Right lobe of liver (tissue), 6 donors: ENCODE measurements at regions not wholly inside any gene's neighbourhood (a gene's known extent, or its start where the extent isn't known, plus 50 kb on each side); places are given as distances from the start of the nearest gene placed in this dataset.

Source experiments
- ATAC-seq, 4 donors: fragments of 200-7000 bp; cut with Tn5 transposase; one replicate each; pipeline ENCODE4 v1.9.1; 2020; ENCODE audit warnings: mild to moderate bottlenecking in 4 of 4, moderate library complexity in 4 of 4
- DNase-seq, 3 donors: peaks; one replicate each; pipeline ENCODE4 v3.0.0-alpha.2; 2020
- H3K27ac ChIP-seq, 3 donors: fragments of 200-600 bp; one replicate each; pipeline ENCODE4 v1.8.0; 2022
- H3K27me3 ChIP-seq, 2 donors: fragments of 200-600 bp; one replicate each; pipeline ENCODE4 v1.8.0; 2022
- H3K36me3 ChIP-seq, 4 donors: fragments of 200-600 bp; sonication (generic) in 1 of 4; one replicate each; pipeline versions ENCODE4 v1.5.1 to v1.8.0; 2017 to 2022; ENCODE audit warnings: control low read depth in 1 of 4
- H3K4me1 ChIP-seq, 4 donors: fragments of 200-600 bp; sonication (generic) in 1 of 4; one replicate each; pipeline versions ENCODE4 v1.5.1 to v1.8.0; 2017 to 2022; ENCODE audit warnings: control low read depth in 1 of 4
- H3K4me3 ChIP-seq, 3 donors: fragments of 200-600 bp; one replicate each; pipeline ENCODE4 v1.8.0; 2022
- H3K9me3 ChIP-seq, 4 donors: fragments of 200-600 bp; sonication (generic) in 1 of 4; one replicate each; pipeline versions ENCODE4 v1.5.1 to v1.8.0; 2017 to 2022; ENCODE audit warnings: control low read depth in 1 of 4
- POLR2A ChIP-seq: fragments of 450-650 bp; IDR thresholded peaks from one replicate; pipeline ENCODE4 v1.6.1; 2017; ENCODE audit warnings: antibody characterized with exemption, mild to moderate bottlenecking
- WGBS: methylation state at CpG from one replicate; pipeline ENCODE4 v1.1.6; 2018; ENCODE audit warnings: low coverage, low lambda C conversion rate; ENCODE audit not compliant: insufficient coverage; ENCODE audit errors: missing lambda C conversion rate; 5-methylcytosine and 5-hydroxymethylcytosine counted together
- intact Hi-C, 2 donors: fragments of 100-400 bp; cut with DNase I; formaldehyde crosslinking; loops; one replicate each; pipeline versions ENCODE4 v1.11.2 to v1.14.1; 2022
- TF ChIP-seq, protein P1 (sequence below), 4 donors: fragments of 200-600 bp in 3 of 4; fragments of 450-650 bp in 1 of 4; IDR thresholded peaks; one replicate each; pipeline versions ENCODE4 v1.5.1 to v1.8.0; 2016 to 2022; ENCODE audit warnings: antibody characterized with exemption in 4 of 4, mild to moderate bottlenecking in 2 of 4
- donor health status: DM: no; HTN: yes; CAD: no.
- donor health status: DM: no; HTN: no; CAD: no.
- donor health status: DM: no; HTN: no; CAD: no.
- donor health status: DM: no; HTN: yes; CAD: no.
- donor health status: DM: no; HTN: yes; CAD: no.

DNA sequence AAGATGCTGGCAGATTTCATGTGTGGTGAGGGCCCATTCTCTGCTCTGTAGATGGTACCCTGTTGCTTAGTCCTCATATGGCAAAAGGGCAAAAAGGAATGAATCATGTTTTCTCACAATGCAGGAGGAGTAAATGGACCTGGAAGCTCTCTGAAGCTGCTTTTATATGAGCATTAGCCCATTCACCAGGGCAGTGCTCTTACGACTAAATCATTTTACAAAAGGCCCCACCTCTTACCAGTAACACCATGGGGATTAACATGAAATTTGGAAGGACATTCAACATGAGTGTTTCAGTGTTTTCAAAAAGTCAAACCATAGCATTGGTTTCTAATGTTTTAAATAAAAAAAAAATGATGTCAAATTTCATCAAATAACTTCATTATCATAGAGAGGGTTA, 495.7 kb upstream of the CBLB start:
- Histone ChIP-seq H3K4me3 (no peak overlapping the region), H3K9me3 (no peaks in the 10 kb centered on the region), H3K27me3 (no peaks in the 10 kb centered on the region), H3K4me1 (no peaks in the 10 kb centered on the region), H3K36me3 (no peaks in the 10 kb centered on the region), H3K27ac (no peak overlapping the region)
- intact Hi-C loops: no loop called here
- TF ChIP-seq, protein P1, sequence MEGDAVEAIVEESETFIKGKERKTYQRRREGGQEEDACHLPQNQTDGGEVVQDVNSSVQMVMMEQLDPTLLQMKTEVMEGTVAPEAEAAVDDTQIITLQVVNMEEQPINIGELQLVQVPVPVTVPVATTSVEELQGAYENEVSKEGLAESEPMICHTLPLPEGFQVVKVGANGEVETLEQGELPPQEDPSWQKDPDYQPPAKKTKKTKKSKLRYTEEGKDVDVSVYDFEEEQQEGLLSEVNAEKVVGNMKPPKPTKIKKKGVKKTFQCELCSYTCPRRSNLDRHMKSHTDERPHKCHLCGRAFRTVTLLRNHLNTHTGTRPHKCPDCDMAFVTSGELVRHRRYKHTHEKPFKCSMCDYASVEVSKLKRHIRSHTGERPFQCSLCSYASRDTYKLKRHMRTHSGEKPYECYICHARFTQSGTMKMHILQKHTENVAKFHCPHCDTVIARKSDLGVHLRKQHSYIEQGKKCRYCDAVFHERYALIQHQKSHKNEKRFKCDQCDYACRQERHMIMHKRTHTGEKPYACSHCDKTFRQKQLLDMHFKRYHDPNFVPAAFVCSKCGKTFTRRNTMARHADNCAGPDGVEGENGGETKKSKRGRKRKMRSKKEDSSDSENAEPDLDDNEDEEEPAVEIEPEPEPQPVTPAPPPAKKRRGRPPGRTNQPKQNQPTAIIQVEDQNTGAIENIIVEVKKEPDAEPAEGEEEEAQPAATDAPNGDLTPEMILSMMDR (IDR thresholded peaks at IDR 0.05): no peak
- TF ChIP-seq POLR2A: no peak
- DNase-seq: no peak
- ATAC-seq: no peak
- 78% methylated on average over 1 of the region's 1 CpG for WGBS

DNA sequence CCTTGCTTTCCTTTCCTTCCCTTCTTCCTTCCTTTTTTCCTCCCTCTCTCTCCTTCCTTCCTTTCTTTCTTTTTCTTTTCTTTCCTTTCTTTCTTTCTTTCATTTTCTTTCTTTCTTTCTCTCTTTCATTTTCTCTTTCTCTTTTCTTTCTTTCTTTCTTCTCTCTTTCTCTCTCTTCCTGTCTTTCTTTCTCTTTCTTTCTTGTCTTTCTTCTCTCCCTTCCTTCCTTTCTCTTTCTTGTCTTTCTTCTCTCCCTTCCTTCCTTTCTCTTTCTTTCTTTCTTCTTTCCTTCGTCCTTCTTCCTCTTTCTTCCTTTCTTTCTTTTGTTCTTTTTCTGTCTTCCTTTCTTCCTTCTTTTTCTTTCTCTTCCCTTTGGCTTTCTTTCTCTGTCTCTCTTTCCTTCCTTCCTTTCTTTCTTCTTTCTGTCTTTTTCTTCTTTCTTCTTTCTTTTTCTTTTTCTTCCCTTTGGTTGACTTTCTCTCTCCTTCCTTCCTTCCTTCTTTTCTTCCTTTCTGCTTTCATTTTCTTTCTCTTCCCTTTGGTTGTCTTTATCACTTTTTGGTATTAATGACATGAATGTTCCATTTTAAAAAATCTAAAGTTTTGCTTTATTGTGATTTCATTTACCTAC, 496.4 kb upstream of the CBLB start:
- intact Hi-C loops: no loop called here
- Histone ChIP-seq H3K27ac (no peak overlapping the region), H3K27me3 (no peaks in the 10 kb centered on the region), H3K36me3 (no peaks in the 10 kb centered on the region), H3K4me1 (no peaks in the 10 kb centered on the region), H3K9me3 (no peaks in the 10 kb centered on the region), H3K4me3 (no peak overlapping the region)
- WGBS: 24% methylated on average over 1 of the region's 1 CpG
- no peak for TF ChIP-seq POLR2A
- DNase-seq (no peak), ATAC-seq (no peak)

DNA sequence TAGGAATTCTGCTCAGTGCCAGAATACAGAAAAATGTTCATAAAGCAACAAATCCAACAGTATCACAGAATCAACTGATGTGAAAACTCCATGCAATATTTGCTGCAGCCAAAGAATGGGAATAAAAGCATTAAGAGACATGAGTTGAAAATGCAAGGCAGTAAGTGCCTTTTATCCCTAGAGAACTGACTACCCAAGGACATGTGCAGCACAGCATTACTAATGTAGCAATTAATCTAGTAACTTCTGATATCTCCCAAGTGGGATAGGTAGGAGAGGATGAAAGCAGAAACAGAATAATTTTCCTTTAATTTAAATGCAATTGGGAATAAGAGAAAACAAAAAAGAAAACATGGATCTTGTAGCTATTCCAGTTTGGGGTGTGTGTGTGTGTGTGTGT, 497.5 kb upstream of the CBLB start:
- no peak for DNase-seq
- no peak for TF ChIP-seq POLR2A
- TF ChIP-seq, protein P1 (IDR thresholded peaks at IDR 0.05): no peak
- intact Hi-C loops: no loop called here
- Histone ChIP-seq H3K9me3 (no peaks in the 10 kb centered on the region), H3K4me3 (no peak overlapping the region), H3K36me3 (no peaks in the 10 kb centered on the region), H3K4me1 (no peaks in the 10 kb centered on the region), H3K27ac (no peak overlapping the region), H3K27me3 (no peaks in the 10 kb centered on the region)
- ATAC-seq: no peak

DNA sequence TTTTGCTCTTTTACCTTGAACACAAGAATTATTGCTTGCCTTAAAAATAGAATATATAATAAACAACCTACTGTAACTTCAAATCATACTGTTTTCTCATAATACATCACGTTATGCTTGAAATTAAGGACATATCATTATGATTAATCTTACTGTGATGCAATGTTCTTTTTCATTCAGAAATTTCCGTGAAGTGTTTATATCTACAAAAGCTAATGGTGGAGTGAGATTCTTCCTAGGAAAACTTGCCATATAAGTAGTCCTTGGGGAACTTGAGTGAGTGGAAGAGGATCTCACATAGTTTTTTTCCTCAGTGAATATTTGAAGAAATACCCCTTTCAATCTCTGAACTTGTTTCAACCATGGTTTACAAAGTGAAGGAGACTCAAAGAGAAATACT, 498.7 kb upstream of the CBLB start:
- no peaks in the 10 kb centered on the region for H3K36me3 ChIP-seq
- no peak for TF ChIP-seq POLR2A
- TF ChIP-seq, protein P1 (IDR thresholded peaks at IDR 0.05): no peak
- intact Hi-C loops: no loop called here
- H3K27me3 ChIP-seq: no peaks in the 10 kb centered on the region
- no peak overlapping the region for H3K4me3 ChIP-seq
- ATAC-seq: no peak
- no peaks in the 10 kb centered on the region for H3K9me3 ChIP-seq
- no peak for DNase-seq
- no peaks in the 10 kb centered on the region for H3K4me1 ChIP-seq
- 55% methylated on average over 2 of the region's 2 CpGs for WGBS
- H3K27ac ChIP-seq: no peak overlapping the region

DNA sequence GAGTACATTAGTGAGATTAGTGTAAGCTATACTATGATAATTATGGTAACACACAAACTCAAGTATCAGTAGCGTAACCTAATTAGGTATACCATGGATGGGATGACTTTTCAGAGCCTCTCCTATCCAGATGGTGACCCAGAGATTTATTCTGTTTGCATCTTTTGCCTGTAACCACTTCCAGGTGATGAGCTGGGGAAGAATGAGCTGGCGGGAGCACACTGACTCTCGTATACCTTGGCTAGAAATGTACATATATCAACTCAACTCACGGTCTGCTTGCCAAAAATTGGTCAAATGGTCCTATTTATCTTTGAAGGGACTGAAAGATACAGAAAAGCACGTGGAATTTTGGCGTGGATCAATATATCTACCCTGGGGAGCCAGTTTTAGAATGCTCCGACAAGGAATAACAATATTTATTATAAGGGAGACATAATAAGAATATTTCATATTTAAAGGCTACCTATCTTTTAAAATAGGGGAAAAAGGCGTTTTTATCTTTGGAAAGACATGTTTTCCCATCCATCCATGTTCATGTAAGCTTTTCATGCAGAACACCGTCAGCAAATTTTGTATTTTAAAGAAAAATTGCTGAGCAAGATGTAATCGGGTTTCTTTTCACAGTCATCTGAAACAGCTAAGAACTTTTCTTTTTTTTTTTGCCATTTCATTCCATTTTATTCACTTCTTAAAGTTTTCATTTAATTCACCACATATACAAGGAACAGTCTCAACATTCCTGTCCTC, 502.6 kb upstream of the CBLB start:
- TF ChIP-seq, protein P1 (IDR thresholded peaks at IDR 0.05): no peak
- no peak for TF ChIP-seq POLR2A
- Histone ChIP-seq H3K27me3 (no peaks in the 10 kb centered on the region), H3K9me3 (no peaks in the 10 kb centered on the region), H3K4me3 (no peak overlapping the region), H3K4me1 (no peaks in the 10 kb centered on the region), H3K36me3 (no peaks in the 10 kb centered on the region), H3K27ac (no peak overlapping the region)
- 54% methylated on average over 10 of the region's 10 CpGs for WGBS
- no peak for ATAC-seq
- intact Hi-C loops: no loop called here
- DNase-seq: no peak
